Activated T-cell treated with anti-CD3 and anti-CD28 coated beads, Interleukin-2, amount 50 U/mL, for 4 hours (primary cell): ENCODE measurements at regions not wholly inside any gene's neighbourhood (a gene's known extent, or its start where the extent isn't known, plus 50 kb on each side); places are given as distances from the start of the nearest gene placed in this dataset.

Source experiments
- ATAC-seq, 2 donors: fragments of 200-7000 bp; cut with Tn5 transposase; one replicate each; pipeline ENCODE4 v1.10.0; 2021
- DNase-seq: peaks from one replicate; pipeline ENCODE4 v3.0.0-alpha.2; 2020
- H3K27me3 Mint-ChIP-seq: one replicate; pipeline ENCODE4 v1.8.0; 2021; ENCODE audit warnings: low read depth, mixed read lengths
- H3K36me3 Mint-ChIP-seq: one replicate; pipeline ENCODE4 v1.8.0; 2022; ENCODE audit warnings: mixed read lengths; ENCODE audit not compliant: insufficient read depth
- H3K4me1 Mint-ChIP-seq: one replicate; pipeline ENCODE4 v1.8.0; 2021; ENCODE audit warnings: low read depth, mixed read lengths
- H3K4me3 Mint-ChIP-seq: one replicate; pipeline ENCODE4 v1.8.0; 2021; ENCODE audit warnings: mild to moderate bottlenecking, moderate library complexity, mixed read lengths
- H3K9me3 Mint-ChIP-seq: one replicate; pipeline ENCODE4 v1.8.0; 2021; ENCODE audit warnings: mixed read lengths

- H3K4me3 Mint-ChIP-seq, result no peak overlapping the region
- H3K36me3 Mint-ChIP-seq, result no peaks in the 10 kb centered on the region
- no peak for ATAC-seq
- H3K9me3 Mint-ChIP-seq, result no peaks in the 10 kb centered on the region
- H3K4me1 Mint-ChIP-seq, result no peaks in the 10 kb centered on the region
- H3K27me3 Mint-ChIP-seq, result peaks cover 7% of the 10 kb centered on the region
- no peak for DNase-seq
Measured at GRCh38 chr16:86129541-86129940, 230.6 kb downstream of the IRF8 start.

DNA sequence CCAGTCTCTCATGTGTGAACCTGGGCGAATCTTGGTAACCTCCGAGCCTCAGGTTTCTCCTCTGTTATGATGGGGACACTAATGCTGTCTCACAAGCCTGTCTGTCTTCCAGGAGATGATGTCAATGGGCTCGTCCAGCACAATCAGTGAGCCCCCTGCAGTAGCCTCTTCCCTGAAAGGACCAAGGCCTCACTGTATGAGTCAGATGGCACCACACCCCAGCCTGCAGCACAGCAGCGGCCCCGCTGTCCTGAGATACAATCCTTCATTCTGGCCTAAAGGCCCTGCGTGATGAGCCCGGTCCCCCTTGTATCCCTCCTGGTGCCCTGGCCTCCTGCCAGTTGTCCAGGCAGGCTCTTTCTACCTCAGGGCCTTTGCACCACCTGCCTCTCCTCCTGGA is 234.4 kb downstream of the IRF8 start:
- Mint-ChIP-seq H3K36me3 (no peaks in the 10 kb centered on the region), H3K4me1 (no peaks in the 10 kb centered on the region), H3K27me3 (peaks cover 4% of the 10 kb centered on the region), H3K9me3 (no peaks in the 10 kb centered on the region), H3K4me3 (no peak overlapping the region)
- DNase-seq (no peak), ATAC-seq (no peak)

DNA sequence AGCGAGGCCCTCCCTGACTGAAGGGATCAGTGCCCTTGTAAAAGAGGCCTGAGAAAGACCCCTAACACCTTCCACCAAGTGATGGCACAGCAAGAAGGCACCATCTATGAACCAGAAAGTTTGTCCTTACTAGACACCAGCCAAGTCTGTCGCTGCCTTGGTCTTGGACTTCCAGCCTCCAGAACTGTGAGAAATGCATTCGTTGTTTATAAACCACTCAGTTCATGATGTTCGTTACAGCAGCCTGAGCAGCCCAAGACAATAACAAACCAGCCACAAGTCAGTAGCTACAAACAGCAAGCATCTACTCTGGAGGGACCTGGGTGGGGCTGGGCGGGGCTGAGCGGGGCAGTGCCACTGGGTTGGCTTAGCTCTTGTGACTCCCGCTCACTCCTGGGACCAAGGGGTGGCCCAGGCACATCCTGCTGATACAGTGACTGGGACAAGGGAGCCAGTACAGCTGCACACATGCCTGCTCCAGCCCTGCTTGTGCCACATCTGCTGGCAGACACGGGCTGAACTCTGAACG is 234.9 kb downstream of the IRF8 start:
- no peaks in the 10 kb centered on the region for H3K36me3 Mint-ChIP-seq
- no peaks in the 10 kb centered on the region for H3K4me1 Mint-ChIP-seq
- ATAC-seq (no peak), DNase-seq (no peak)
- H3K9me3 Mint-ChIP-seq, result no peaks in the 10 kb centered on the region
- no peak overlapping the region for H3K4me3 Mint-ChIP-seq
- peaks cover 4% of the 10 kb centered on the region for H3K27me3 Mint-ChIP-seq

GRCh38 chr16:86134802-86135461 is 236.0 kb downstream of the IRF8 start:
- Mint-ChIP-seq H3K4me3 (no peak overlapping the region), H3K36me3 (no peaks in the 10 kb centered on the region), H3K4me1 (no peaks in the 10 kb centered on the region), H3K27me3 (peaks cover 4% of the 10 kb centered on the region), H3K9me3 (no peaks in the 10 kb centered on the region)
- no peak for ATAC-seq
- no peak for DNase-seq

- Mint-ChIP-seq H3K4me3 (no peak overlapping the region), H3K36me3 (no peaks in the 10 kb centered on the region), H3K9me3 (no peaks in the 10 kb centered on the region), H3K27me3 (peaks cover 6% of the 10 kb centered on the region), H3K4me1 (no peaks in the 10 kb centered on the region)
- no peak for DNase-seq
- ATAC-seq, result no peak
Measured at GRCh38 chr16:86137359-86137758, 238.4 kb downstream of the IRF8 start.

DNA sequence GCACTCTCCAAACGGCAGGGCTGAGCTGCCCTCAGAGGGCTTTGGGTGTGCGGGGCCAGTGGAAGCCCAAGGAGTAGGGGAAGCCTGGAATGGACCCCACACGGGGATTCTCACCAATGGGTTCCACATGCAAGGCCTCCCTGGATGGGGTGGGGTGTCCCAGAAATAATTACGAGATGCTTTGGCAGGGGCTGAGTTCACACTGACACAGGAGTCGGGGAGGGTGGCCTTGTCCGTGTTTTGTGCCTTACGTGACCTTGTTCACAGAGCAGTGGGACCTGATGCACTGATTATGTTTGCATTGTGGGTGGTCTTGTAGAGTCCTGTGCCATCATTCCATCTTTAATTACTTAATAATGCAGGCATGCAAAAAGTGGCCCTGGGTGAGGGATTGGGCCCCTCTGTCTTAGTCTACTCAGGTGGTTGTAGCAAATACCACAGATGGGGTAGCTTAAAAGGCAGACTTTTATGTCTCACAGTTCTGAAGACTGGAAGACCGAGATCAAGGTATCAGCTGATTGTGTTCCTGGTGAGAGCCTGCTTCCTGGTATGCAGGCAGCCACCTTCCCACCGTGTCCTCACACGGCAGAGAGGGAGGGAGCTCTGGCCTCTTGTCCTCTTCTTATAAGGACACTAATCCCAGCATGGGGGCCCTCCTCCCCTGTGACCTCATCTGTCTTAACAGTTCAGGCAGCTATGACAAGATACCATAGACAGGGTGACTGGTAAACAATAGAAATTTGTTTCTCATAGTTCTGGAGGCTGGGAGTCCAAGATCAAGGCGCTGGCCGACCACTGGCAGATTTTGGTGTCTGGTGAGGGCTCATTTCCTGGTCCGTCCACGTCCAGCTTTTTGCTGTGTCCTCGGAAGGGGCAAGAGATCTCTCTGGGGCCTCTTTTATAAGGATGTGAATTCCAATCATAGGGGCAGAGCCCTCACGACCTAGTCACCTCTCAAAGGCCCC is 239.4 kb downstream of the IRF8 start:
- DNase-seq (no peak), ATAC-seq (no peak)
- Mint-ChIP-seq H3K4me3 (no peak overlapping the region), H3K4me1 (no peaks in the 10 kb centered on the region), H3K27me3 (peaks cover 6% of the 10 kb centered on the region), H3K9me3 (no peaks in the 10 kb centered on the region), H3K36me3 (no peaks in the 10 kb centered on the region)

DNA sequence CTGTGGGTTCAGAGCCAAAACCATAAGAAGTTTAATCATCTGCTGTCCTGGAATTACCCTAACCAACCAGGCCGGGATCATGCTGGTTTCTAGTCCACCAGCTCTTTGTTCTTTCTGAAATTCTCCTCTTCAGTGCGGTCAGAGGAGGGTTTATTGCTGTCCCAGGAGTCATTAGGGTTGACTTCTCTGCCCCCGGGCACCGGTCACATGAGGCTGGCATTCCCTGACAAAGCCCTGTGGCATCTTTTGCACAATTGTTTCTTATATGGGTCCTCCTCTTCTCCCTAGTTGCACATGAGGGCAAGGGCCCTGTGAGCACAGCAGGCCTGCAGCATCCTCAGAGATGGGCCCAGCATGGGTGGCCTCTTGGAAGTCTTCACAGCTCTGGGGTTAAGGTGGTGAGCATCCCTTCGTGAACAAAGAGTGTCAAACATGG is 243.9 kb downstream of the IRF8 start:
- H3K9me3 Mint-ChIP-seq, result no peaks in the 10 kb centered on the region
- peaks cover 2% of the 10 kb centered on the region for H3K27me3 Mint-ChIP-seq
- no peak overlapping the region for H3K4me3 Mint-ChIP-seq
- ATAC-seq (no peak), DNase-seq (no peak)
- no peaks in the 10 kb centered on the region for H3K36me3 Mint-ChIP-seq
- no peaks in the 10 kb centered on the region for H3K4me1 Mint-ChIP-seq

GRCh38 chr16:86143666-86144065 is 244.7 kb downstream of the IRF8 start:
- Mint-ChIP-seq H3K36me3 (no peaks in the 10 kb centered on the region), H3K27me3 (peaks cover 2% of the 10 kb centered on the region), H3K9me3 (no peaks in the 10 kb centered on the region), H3K4me3 (no peak overlapping the region), H3K4me1 (no peaks in the 10 kb centered on the region)
- no peak for ATAC-seq
- no peak for DNase-seq

- Mint-ChIP-seq H3K27me3 (peaks cover 6% of the 10 kb centered on the region), H3K4me3 (no peak overlapping the region), H3K36me3 (no peaks in the 10 kb centered on the region), H3K9me3 (no peaks in the 10 kb centered on the region), H3K4me1 (no peaks in the 10 kb centered on the region)
- ATAC-seq (no peak), DNase-seq (no peak)
Measured at GRCh38 chr16:86145669-86146068, 246.7 kb downstream of the IRF8 start.

DNA sequence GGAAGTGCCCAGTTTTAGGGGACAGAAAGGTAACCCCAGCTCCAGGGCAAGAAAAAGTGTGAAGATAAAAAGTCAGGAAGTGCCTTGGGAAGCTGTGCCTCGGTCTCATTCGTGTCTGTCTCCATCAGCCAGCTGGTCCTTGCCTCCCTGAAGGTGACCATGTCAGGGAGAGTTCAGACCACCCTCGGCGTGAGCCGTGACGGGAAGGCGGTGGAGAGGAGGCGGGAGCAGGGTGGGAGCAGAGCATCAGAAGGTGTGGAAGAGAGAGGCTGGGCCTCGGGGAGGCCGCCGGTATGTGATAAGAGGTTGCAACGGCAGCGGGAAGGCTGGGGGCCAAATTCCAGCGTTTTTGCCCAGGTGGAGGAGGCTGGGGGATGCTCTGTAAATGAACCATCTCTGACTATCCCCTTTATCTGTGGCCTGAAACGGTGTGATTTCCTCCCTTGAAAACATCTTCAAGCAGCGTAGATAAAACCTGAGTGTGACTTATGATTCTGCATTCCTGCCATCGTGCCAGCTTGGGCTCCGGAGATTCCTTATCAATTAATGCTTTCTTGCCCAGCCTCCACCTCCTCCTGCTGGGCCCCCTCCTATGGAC is 251.8 kb downstream of the IRF8 start:
- H3K27me3 Mint-ChIP-seq, result peaks cover 16% of the 10 kb centered on the region
- H3K4me3 Mint-ChIP-seq, result no peak overlapping the region
- DNase-seq (no peak), ATAC-seq (no peak)
- H3K9me3 Mint-ChIP-seq, result no peaks in the 10 kb centered on the region
- H3K4me1 Mint-ChIP-seq, result no peaks in the 10 kb centered on the region
- no peaks in the 10 kb centered on the region for H3K36me3 Mint-ChIP-seq

DNA sequence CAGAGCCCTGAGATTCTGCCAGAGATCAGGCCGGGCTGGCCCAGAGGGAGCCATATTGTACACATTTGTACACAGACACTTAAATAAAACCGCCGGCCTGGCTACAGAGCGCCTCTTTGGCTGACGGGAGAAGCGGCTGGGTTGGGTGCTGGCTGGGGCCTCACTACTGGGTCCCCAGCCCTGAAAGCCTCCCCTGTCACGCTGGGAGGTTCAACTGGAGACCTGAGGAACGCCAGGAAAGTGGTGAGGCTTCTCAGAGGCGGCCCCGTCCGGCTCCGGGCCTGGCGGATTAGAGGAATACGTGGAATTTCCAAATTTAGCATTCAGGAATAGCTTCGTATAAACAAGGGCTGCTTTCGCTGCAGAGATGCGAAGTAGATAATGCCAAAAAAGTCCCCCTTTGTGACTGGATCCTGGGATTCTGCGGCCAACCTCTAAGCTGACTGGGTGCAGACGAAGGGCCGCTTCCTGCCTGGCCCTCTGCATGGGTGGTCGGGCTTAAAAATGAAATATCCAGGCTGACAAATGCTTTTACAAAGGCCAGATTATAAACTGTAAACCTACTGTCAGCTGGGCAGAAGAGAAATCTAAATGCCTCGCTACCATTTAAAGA is 252.4 kb downstream of the IRF8 start:
- peaks cover 18% of the 10 kb centered on the region for H3K27me3 Mint-ChIP-seq
- no peak for DNase-seq
- H3K36me3 Mint-ChIP-seq, result no peaks in the 10 kb centered on the region

DNA sequence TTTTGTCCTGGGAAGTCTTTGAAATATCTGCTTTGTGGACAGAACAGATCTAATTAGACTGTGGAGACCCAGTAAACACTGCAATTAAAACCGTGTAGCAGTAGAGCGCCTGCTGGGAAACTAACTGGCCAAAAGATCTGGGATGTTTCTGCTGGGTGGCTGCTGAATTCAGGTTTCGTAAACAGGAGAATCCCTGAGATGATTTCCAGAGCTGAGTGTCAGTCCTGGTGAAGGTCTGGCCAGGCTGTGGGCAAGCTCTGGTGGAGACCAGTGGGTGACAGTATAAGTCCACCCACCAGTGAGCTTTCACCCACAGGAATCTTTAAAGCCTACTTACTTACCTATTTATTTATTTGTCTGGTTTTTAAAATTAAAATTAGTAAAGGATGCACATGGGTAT is 257.2 kb downstream of the IRF8 start:
- Mint-ChIP-seq H3K4me3 (no peak overlapping the region), H3K9me3 (peaks cover 3% of the 10 kb centered on the region), H3K27me3 (peaks cover 14% of the 10 kb centered on the region), H3K4me1 (peaks cover 4% of the 10 kb centered on the region), H3K36me3 (no peaks in the 10 kb centered on the region)
- DNase-seq (no peak), ATAC-seq (no peak)

More for the DNA sequence above, 252.4 kb downstream of the IRF8 start:
- Mint-ChIP-seq H3K9me3 (no peaks in the 10 kb centered on the region), H3K4me3 (no peak overlapping the region), H3K4me1 (no peaks in the 10 kb centered on the region)
- no peak for ATAC-seq

DNA sequence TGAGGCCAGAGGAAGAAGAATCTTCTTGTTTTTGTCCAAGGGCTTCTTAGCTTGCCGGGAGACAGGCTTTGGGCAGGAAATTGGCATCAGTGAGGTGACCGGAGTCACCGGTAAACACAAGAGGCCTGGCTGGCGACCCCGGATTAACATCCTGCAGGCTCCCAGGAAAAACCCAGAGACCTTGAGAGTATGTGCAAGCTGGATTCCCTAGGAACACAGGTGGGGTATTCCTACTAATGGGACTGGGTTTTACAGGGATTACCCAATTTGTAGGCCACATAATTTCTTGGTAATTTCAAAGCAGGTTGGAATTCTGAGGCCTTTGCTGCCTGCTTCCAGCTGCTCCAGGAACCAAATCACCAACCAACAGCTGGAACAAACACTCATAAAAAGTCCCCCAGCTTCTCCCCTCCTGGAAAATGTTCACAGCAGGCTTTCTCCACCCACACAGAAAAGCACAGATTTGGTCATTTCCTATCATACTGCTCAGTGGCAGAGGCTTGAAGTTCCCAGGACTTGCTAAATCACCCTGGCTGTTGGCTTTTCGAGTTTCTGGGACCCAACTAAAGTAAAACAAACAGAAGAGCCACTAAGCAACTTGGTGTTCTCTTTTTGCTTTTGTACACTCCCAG is 258.8 kb downstream of the IRF8 start:
- Mint-ChIP-seq H3K36me3 (no peaks in the 10 kb centered on the region), H3K9me3 (peaks cover 3% of the 10 kb centered on the region), H3K4me1 (peaks cover 4% of the 10 kb centered on the region), H3K4me3 (no peak overlapping the region), H3K27me3 (peaks cover 11% of the 10 kb centered on the region)
- DNase-seq (no peak), ATAC-seq (no peak)
